ENCODE measurements at regions not wholly inside any gene's neighbourhood (a gene's known extent, or its start where the extent isn't known, plus 50 kb on each side); places are given as distances from the start of the nearest gene placed in this dataset.
"Not testable (repeated sequence)": the region's sequence is repeated elsewhere in the genome, so short reads cannot be mapped to it uniquely, and the experiment has no call there.

DNA sequence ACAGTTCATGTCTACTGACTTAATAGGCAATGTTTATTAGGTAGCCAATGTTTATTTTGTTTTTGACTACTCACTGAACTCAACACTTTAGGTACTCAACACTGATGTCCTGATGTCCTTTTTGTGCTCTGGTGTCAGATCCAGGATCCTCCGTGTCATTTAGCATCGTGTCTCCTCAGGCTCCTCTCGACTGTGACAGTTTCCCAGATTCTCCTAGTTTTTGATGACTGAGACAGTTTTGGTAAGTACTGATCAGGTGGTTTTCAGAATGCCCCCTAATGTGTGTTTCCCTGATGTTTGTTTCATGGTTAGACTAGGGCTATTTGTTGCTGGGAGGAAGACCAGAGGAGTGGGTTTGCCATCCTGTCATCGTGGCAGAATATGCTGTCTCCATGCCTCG lies 719.7 kb upstream of the SOX11 start:
- H3K9me3 ChIP-seq (ENCODE audit: control insufficient read depth, low read length), result no peaks in the 10 kb centered on the region
- WGBS, 2 experiments (ENCODE audit: insufficient coverage in 2 of 2), result 87 to 100% methylated on average over 3 of the region's 5 CpGs

DNA sequence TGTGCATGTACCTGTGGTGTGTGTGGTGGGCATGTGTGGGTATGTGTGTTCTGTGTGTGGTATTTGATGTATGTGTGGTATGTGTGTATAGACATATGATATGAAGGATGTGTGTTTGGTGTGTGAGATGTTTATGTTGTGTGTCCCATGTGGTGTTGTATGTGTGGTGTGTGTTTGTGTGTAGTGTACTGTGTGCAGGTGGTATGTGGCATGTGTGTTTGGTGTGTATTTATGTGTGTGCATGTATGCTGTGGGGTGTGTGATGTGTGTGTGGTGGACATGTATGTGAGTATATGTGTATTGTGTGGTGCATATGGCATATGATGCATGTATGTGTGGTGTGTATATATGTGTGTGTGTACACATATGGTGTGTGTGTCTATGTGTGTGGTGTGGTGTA lies 718.8 kb upstream of the SOX11 start:
- H3K4me3 ChIP-seq (ENCODE audit: extremely low read depth, insufficient read depth, low read length, poor library complexity, severe bottlenecking), result no peak overlapping the region
- H3K9me3 ChIP-seq (ENCODE audit: control insufficient read depth, low read length), result no peaks in the 10 kb centered on the region
- H3K36me3 ChIP-seq (ENCODE audit: control insufficient read depth, insufficient read depth, low read length), result no peaks in the 10 kb centered on the region
- H3K4me1 ChIP-seq (ENCODE audit: control insufficient read depth, insufficient read depth, low read length, poor library complexity, severe bottlenecking), result no peaks in the 10 kb centered on the region
- H3K27ac ChIP-seq (ENCODE audit: low read depth, low read length, severe bottlenecking), result no peak overlapping the region

More for the DNA sequence above, 719.7 kb upstream of the SOX11 start:
- Histone ChIP-seq H3K36me3 (ENCODE audit: control insufficient read depth, insufficient read depth, low read length) (no peaks in the 10 kb centered on the region), H3K27ac (ENCODE audit: low read depth, low read length, severe bottlenecking) (no peak overlapping the region), H3K4me3 (ENCODE audit: extremely low read depth, insufficient read depth, low read length, poor library complexity, severe bottlenecking) (no peak overlapping the region), H3K4me1 (ENCODE audit: control insufficient read depth, insufficient read depth, low read length, poor library complexity, severe bottlenecking) (no peaks in the 10 kb centered on the region)

DNA sequence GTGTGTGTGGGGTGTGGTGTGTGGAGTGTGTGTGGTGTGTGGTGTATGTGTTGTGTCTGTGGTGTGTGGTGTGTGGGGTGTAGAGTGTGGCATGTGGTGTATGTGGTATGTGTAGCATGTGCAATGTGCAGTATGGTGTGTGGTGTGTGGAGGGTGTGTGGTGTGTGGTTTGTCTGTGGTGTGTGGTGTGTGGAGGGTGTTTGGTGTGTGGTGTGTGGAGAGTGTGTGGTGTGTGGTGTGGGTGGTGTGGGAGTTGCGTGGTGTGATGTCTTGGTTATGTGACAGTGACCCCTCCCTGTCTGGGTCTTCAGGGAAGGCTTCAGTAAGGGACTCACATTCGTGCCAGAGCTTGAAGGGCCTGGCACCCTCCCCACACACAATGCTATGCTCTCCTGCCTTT lies 718.2 kb upstream of the SOX11 start:
- 50% methylated on average over 1 of the region's 2 CpGs; no CpG with 5 or more reads in 1 of the 2 experiments for WGBS, 2 experiments (ENCODE audit: insufficient coverage in 2 of 2)
- H3K4me3 ChIP-seq (ENCODE audit: extremely low read depth, insufficient read depth, low read length, poor library complexity, severe bottlenecking), result no peak overlapping the region
- no peak overlapping the region for H3K27ac ChIP-seq (ENCODE audit: low read depth, low read length, severe bottlenecking)
- H3K4me1 ChIP-seq (ENCODE audit: control insufficient read depth, insufficient read depth, low read length, poor library complexity, severe bottlenecking), result no peaks in the 10 kb centered on the region
- no peaks in the 10 kb centered on the region for H3K9me3 ChIP-seq (ENCODE audit: control insufficient read depth, low read length)
- H3K36me3 ChIP-seq (ENCODE audit: control insufficient read depth, insufficient read depth, low read length), result no peaks in the 10 kb centered on the region

DNA sequence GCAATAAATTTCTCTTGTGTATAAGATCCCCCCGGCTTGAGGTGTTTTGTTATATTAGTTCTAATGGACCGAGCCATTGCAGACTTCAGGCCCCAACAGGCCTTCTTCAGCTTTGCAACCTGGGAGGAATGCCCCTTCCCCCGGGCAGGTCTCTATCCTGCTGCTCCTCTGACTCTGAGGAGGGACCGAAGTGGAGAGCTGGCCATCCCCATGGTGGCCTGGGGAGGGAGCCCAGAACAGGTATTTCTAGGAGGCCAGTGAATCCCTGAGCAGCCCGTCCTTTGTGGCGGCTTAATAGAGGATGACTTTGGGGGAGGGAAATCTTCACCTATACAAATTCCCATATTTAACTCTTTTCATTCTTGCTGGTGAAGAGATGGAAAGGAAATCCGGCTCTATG lies 715.8 kb upstream of the SOX11 start:
- Histone ChIP-seq H3K27ac (ENCODE audit: low read depth, low read length, severe bottlenecking) (no peak overlapping the region), H3K36me3 (ENCODE audit: control insufficient read depth, insufficient read depth, low read length) (no peaks in the 10 kb centered on the region), H3K4me3 (ENCODE audit: extremely low read depth, insufficient read depth, low read length, poor library complexity, severe bottlenecking) (no peak overlapping the region), H3K9me3 (ENCODE audit: control insufficient read depth, low read length) (no peaks in the 10 kb centered on the region), H3K4me1 (ENCODE audit: control insufficient read depth, insufficient read depth, low read length, poor library complexity, severe bottlenecking) (no peaks in the 10 kb centered on the region)
- WGBS, 2 experiments (ENCODE audit: insufficient coverage in 2 of 2), result 54 to 90% methylated on average over 2 to 3 of the region's 7 CpGs

DNA sequence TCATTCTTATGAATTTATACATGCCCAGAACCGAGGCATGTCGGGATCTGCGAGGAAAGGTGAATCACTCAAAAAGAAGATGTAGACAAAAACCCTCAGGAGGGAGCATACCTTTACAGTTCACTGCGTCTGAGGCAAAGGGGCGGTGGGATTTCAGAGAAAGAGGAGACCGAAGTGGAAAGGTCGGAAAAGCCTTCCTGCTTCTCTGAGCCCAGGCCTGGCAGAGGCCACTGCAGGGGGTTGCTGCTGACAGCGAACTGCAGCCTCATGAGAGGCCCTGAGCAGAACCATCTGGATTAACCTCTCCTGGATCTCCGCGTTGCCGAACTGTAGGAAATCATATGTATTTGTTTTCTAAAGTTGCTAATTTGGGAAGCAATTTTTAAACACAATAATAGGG lies 713.1 kb upstream of the SOX11 start:
- WGBS, 2 experiments (ENCODE audit: insufficient coverage in 2 of 2), result 80 to 91% methylated on average over 4 to 8 of the region's 11 CpGs
- H3K4me1 ChIP-seq (ENCODE audit: control insufficient read depth, insufficient read depth, low read length, poor library complexity, severe bottlenecking), result no peaks in the 10 kb centered on the region
- no peak overlapping the region for H3K4me3 ChIP-seq (ENCODE audit: extremely low read depth, insufficient read depth, low read length, poor library complexity, severe bottlenecking)
- no peaks in the 10 kb centered on the region for H3K9me3 ChIP-seq (ENCODE audit: control insufficient read depth, low read length)
- no peak overlapping the region for H3K27ac ChIP-seq (ENCODE audit: low read depth, low read length, severe bottlenecking)
- H3K36me3 ChIP-seq (ENCODE audit: control insufficient read depth, insufficient read depth, low read length), result no peaks in the 10 kb centered on the region

DNA sequence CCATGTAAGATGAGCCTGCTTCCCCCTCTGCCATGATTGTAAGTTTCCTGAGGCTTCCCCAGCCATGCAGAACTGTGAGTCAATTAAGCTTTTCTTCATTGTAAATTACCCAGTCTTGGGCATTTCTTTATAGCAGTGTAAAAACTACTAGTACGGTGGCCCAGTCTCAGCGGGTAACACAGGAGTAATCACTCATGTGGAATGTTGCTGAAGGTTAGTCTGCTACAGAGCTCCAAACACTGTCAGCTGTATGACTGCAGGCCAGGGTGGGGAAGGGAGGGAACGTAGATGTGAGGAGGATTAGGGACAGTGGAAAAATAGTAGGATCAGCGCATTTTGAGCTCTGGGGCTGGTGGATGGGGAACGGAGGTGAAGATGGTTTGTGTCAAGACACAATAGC lies 711.2 kb upstream of the SOX11 start:
- Histone ChIP-seq H3K9me3 (ENCODE audit: control insufficient read depth, low read length) (no peaks in the 10 kb centered on the region), H3K4me1 (ENCODE audit: control insufficient read depth, insufficient read depth, low read length, poor library complexity, severe bottlenecking) (no peaks in the 10 kb centered on the region), H3K36me3 (ENCODE audit: control insufficient read depth, insufficient read depth, low read length) (no peaks in the 10 kb centered on the region), H3K4me3 (ENCODE audit: extremely low read depth, insufficient read depth, low read length, poor library complexity, severe bottlenecking) (no peak overlapping the region), H3K27ac (ENCODE audit: low read depth, low read length, severe bottlenecking) (no peak overlapping the region)
- 82 to 84% methylated on average over 5 of the region's 5 CpGs for WGBS, 2 experiments (ENCODE audit: insufficient coverage in 2 of 2)

DNA sequence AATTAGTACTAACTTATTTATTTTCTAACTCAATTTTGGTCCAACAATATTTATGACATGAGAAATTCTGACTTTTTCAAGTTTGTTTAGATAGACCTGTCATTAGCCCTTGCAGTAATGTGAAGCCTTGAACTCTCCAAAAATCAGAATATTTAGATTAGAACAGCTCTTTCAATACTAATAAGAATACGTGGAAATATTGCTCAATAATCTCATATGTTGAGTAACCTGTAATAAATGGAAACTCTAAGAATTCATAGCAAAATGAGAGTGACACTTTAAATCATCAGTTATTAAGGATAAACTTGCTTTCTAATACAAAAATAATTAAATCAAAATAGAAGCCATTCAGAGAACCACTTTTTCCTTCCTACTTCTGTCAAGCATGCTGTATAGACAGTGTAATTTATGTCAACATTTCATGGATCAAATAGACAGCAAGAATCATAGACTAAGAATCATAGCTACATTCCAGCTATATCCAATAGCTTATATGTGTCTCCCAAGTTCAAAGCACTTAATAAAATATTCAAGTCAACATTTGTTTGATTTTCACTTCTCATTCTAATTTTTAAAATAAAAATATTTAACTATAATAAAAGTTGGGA lies 710.3 kb upstream of the SOX11 start:
- no CpG with 5 or more reads among the region's 1 CpG for WGBS, 2 experiments (ENCODE audit: insufficient coverage in 2 of 2)
- H3K4me1 ChIP-seq (ENCODE audit: control insufficient read depth, insufficient read depth, low read length, poor library complexity, severe bottlenecking), result no peaks in the 10 kb centered on the region
- H3K9me3 ChIP-seq (ENCODE audit: control insufficient read depth, low read length), result no peaks in the 10 kb centered on the region
- H3K27ac ChIP-seq (ENCODE audit: low read depth, low read length, severe bottlenecking), result no peak overlapping the region
- no peaks in the 10 kb centered on the region for H3K36me3 ChIP-seq (ENCODE audit: control insufficient read depth, insufficient read depth, low read length)
- no peak overlapping the region for H3K4me3 ChIP-seq (ENCODE audit: extremely low read depth, insufficient read depth, low read length, poor library complexity, severe bottlenecking)

DNA sequence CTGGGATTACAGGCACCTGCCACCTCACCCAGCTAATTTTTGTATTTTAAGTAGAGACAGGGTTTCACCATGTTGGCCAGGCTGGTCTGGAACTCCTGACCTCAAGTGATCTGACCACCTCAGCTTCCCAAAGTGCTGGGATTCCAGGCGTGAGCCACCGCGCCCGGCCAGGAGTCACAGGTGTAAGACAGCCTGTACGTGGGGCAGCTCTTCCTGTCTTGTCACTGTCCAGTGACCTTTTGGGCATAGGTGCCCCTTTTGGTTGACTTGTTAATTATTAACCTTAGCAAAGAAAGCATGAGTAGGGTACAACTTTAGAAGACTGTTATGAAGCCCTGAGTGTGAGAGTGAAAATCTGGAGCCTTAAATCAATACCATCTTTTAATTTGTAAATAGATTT lies 703.7 kb upstream of the SOX11 start:
- not testable (repeated sequence) for H3K9me3 ChIP-seq (ENCODE audit: control insufficient read depth, low read length); H3K36me3 ChIP-seq (ENCODE audit: control insufficient read depth, insufficient read depth, low read length); H3K4me1 ChIP-seq (ENCODE audit: control insufficient read depth, insufficient read depth, low read length, poor library complexity, severe bottlenecking); H3K4me3 ChIP-seq (ENCODE audit: extremely low read depth, insufficient read depth, low read length, poor library complexity, severe bottlenecking); H3K27ac ChIP-seq (ENCODE audit: low read depth, low read length, severe bottlenecking)
- 85 to 92% methylated on average over 5 of the region's 5 CpGs for WGBS, 2 experiments (ENCODE audit: insufficient coverage in 2 of 2)

DNA sequence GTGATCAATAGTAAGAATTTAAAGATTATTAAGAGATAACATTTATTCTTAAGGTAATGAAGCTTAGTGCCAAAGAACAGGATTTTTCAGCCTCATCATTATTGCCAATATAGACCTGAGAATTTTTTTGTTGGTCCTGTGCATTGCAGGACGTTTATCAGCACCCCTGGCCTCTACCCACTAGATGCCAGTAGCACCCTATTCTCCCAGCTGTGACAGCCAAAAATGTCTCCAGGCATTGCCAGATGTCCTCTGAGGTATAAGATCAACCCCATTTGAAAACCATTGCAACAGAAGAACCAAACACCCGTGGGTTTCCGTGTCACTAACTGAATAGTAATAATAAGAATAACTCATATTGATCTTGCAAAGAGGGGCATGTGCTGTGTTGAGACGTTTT lies 700.0 kb upstream of the SOX11 start:
- Histone ChIP-seq H3K4me3 (ENCODE audit: extremely low read depth, insufficient read depth, low read length, poor library complexity, severe bottlenecking) (no peak overlapping the region), H3K27ac (ENCODE audit: low read depth, low read length, severe bottlenecking) (no peak overlapping the region), H3K4me1 (ENCODE audit: control insufficient read depth, insufficient read depth, low read length, poor library complexity, severe bottlenecking) (no peaks in the 10 kb centered on the region), H3K9me3 (ENCODE audit: control insufficient read depth, low read length) (no peaks in the 10 kb centered on the region), H3K36me3 (ENCODE audit: control insufficient read depth, insufficient read depth, low read length) (no peaks in the 10 kb centered on the region)
- WGBS, 2 experiments (ENCODE audit: insufficient coverage in 2 of 2), result 38 to 63% methylated on average over 1 of the region's 4 CpGs

DNA sequence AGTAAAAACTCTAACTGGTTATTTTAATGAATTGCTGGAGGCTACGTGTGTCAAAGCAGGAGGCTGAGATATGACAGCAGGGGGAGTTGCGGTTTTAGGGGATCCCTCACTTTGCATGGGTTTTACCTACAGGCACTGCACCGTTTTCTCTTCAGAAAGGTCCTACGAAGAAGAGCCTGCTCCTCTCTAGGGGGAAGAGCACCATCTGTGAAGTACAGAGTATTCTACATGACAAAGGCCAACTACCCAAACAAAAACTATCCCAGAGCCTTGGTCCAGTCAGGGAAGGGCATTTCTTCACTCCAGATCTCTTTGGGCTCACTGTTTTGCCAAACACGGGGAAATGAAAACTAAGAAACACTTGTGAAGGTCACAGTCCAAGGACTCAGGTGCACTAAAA lies 696.7 kb upstream of the SOX11 start:
- Histone ChIP-seq H3K9me3 (ENCODE audit: control insufficient read depth, low read length) (no peaks in the 10 kb centered on the region), H3K36me3 (ENCODE audit: control insufficient read depth, insufficient read depth, low read length) (no peaks in the 10 kb centered on the region), H3K4me1 (ENCODE audit: control insufficient read depth, insufficient read depth, low read length, poor library complexity, severe bottlenecking) (no peaks in the 10 kb centered on the region), H3K27ac (ENCODE audit: low read depth, low read length, severe bottlenecking) (no peak overlapping the region), H3K4me3 (ENCODE audit: extremely low read depth, insufficient read depth, low read length, poor library complexity, severe bottlenecking) (no peak overlapping the region)
- 50 to 72% methylated on average over 3 to 4 of the region's 5 CpGs for WGBS, 2 experiments (ENCODE audit: insufficient coverage in 2 of 2)

DNA sequence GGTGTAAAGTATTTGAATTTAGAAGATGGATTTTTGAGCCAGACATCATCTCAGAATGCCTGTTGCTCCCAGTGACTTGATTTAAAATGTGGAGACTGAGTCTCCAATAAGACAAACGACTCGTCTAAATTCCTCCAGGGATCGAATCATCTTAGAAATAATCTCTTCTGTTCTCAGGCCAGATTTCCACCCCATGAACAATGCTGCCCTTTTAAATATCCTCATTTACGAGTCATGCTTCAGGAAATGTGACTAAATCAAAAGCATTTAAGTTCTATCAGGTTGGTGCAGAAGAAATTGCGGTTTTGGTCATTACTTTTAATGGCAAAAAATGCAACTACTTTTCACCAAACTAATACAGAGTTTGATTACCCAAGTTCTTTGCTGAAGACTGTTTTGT lies 684.6 kb upstream of the SOX11 start:
- H3K36me3 ChIP-seq (ENCODE audit: control insufficient read depth, insufficient read depth, low read length), result no peaks in the 10 kb centered on the region
- peaks cover 4% of the 10 kb centered on the region for H3K4me1 ChIP-seq (ENCODE audit: control insufficient read depth, insufficient read depth, low read length, poor library complexity, severe bottlenecking)
- WGBS, 2 experiments (ENCODE audit: insufficient coverage in 2 of 2), result 94 to 96% methylated on average over 3 of the region's 5 CpGs
- H3K4me3 ChIP-seq (ENCODE audit: extremely low read depth, insufficient read depth, low read length, poor library complexity, severe bottlenecking), result no peak overlapping the region
- no peaks in the 10 kb centered on the region for H3K9me3 ChIP-seq (ENCODE audit: control insufficient read depth, low read length)
- H3K27ac ChIP-seq (ENCODE audit: low read depth, low read length, severe bottlenecking), result no peak overlapping the region
